HepG2 (cell line): ENCODE measurements at regions not wholly inside any gene's neighbourhood (a gene's known extent, or its start where the extent isn't known, plus 50 kb on each side); places are given as distances from the start of the nearest gene placed in this dataset.

Experiments used
- CBX2 ChIP-seq, 2 experiments: fragments of 200-600 bp in 1 of 2; sonication (generic); formaldehyde crosslinking in 1 of 2; IDR thresholded peaks; 2 replicates each; pipeline versions ENCODE4 v1.7.0 to v1.8.1; 2018 to 2022; ENCODE audit warnings: low read depth in 2 of 2, low read length in 1 of 2, mild to moderate bottlenecking in 1 of 2, missing genetic modification reagents in 1 of 2
- CENPX ChIP-seq: sonication (generic); formaldehyde crosslinking; IDR thresholded peaks from 2 replicates; pipeline ENCODE4 v1.9.0; 2021; ENCODE audit warnings: mild to moderate bottlenecking, missing genetic modification reagents, moderate library complexity
- CERS6 ChIP-seq: sonication (generic); formaldehyde crosslinking; IDR thresholded peaks from 2 replicates; pipeline ENCODE4 v1.5.0; 2020; ENCODE audit warnings: missing genetic modification reagents
- EHMT2 ChIP-seq: fragments of 200-600 bp; sonication (generic); IDR thresholded peaks from 2 replicates; pipeline ENCODE4 v1.7.0; 2017; ENCODE audit warnings: antibody characterized with exemption, low read depth, low read length, borderline replicate concordance
- ELF1 ChIP-seq: sonication (generic); formaldehyde crosslinking; IDR thresholded peaks from 2 replicates; pipeline ENCODE4 v1.4.0; 2020; ENCODE audit warnings: missing genetic modification reagents
- FOSL2 ChIP-seq: sonication (generic); formaldehyde crosslinking; IDR thresholded peaks from 2 replicates; pipeline ENCODE4 v1.4.0; 2020; ENCODE audit warnings: missing genetic modification reagents
- HMGXB4 ChIP-seq, 2 experiments: sonication (generic) in 1 of 2; formaldehyde crosslinking in 1 of 2; IDR thresholded peaks; 2 replicates each; pipeline versions ENCODE4 v1.4.0 to v1.6.1; 2018 to 2020; ENCODE audit warnings: missing genetic modification reagents in 2 of 2, borderline replicate concordance in 1 of 2, low read depth in 1 of 2, mild to moderate bottlenecking in 1 of 2, missing biosample characterization in 1 of 2
- MLLT10 ChIP-seq: sonication (generic); formaldehyde crosslinking; IDR thresholded peaks from 2 replicates; pipeline ENCODE4 v1.4.0; 2020; ENCODE audit warnings: missing genetic modification reagents
- MTA1 ChIP-seq: sonication (generic); formaldehyde crosslinking; IDR thresholded peaks from 2 replicates; pipeline ENCODE4 v1.4.0; 2020; ENCODE audit warnings: missing genetic modification reagents, mild to moderate bottlenecking, borderline replicate concordance
- MYC ChIP-seq: sonication (generic); formaldehyde crosslinking; IDR thresholded peaks from 2 replicates; pipeline ENCODE4 v1.9.0; 2021; ENCODE audit warnings: missing genetic modification reagents, borderline replicate concordance
- NR3C1 ChIP-seq: sonication (generic); formaldehyde crosslinking; IDR thresholded peaks from 2 replicates; pipeline ENCODE4 v1.4.0; 2020; ENCODE audit warnings: missing genetic modification reagents
- RNF2 ChIP-seq: fragments of 450-650 bp; conservative IDR thresholded peaks from 2 replicates; pipeline ENCODE4 v1.6.1; 2016; ENCODE audit warnings: low read depth
- RXRA ChIP-seq: sonication (generic); formaldehyde crosslinking; IDR thresholded peaks from 2 replicates; pipeline ENCODE4 v1.5.1; 2020; ENCODE audit warnings: missing genetic modification reagents
- SOX6 ChIP-seq, 2 experiments: fragments of 450-650 bp in 1 of 2; sonication (generic) in 1 of 2; formaldehyde crosslinking in 1 of 2; IDR thresholded peaks; 2 replicates each; pipeline versions ENCODE4 v1.4.0 to v1.6.1; 2017 to 2020; ENCODE audit warnings: antibody characterized with exemption in 1 of 2, mild to moderate bottlenecking in 1 of 2, missing genetic modification reagents in 1 of 2
- SP1 ChIP-seq, 2 experiments: fragments of 450-650 bp in 1 of 2; sonication (generic) in 1 of 2; formaldehyde crosslinking in 1 of 2; IDR thresholded peaks; 2 replicates each; pipeline versions ENCODE4 v1.4.0 to v1.6.1; 2016 to 2020; ENCODE audit warnings: missing genetic modification reagents in 1 of 2
- STAT5B ChIP-seq: sonication (generic); formaldehyde crosslinking; IDR thresholded peaks from 2 replicates; pipeline ENCODE4 v1.4.0; 2020; ENCODE audit warnings: missing genetic modification reagents
- TAF1 ChIP-seq: sonication (generic); formaldehyde crosslinking; IDR thresholded peaks from 2 replicates; pipeline ENCODE4 v1.4.0; 2020; ENCODE audit warnings: missing genetic modification reagents
- TBX3 ChIP-seq: fragments of 450-650 bp; IDR thresholded peaks from 2 replicates; pipeline ENCODE4 v1.6.1; 2017; ENCODE audit warnings: antibody characterized with exemption, mild to moderate bottlenecking, inconsistent platforms, borderline replicate concordance
- TCF7L2 ChIP-seq: IDR thresholded peaks from 2 replicates; pipeline ENCODE4 v1.6.1; 2011; ENCODE audit warnings: mild to moderate bottlenecking, low read depth, low read length, moderate library complexity
- ZBTB21 ChIP-seq: sonication (generic); formaldehyde crosslinking; IDR thresholded peaks from 2 replicates; pipeline ENCODE4 v1.4.0; 2020; ENCODE audit warnings: missing genetic modification reagents
- ZNF274 ChIP-seq: sonication (generic); formaldehyde crosslinking; IDR thresholded peaks from 2 replicates; pipeline ENCODE4 v1.5.1; 2020; ENCODE audit warnings: mild to moderate bottlenecking, missing genetic modification reagents
- ZNF350 ChIP-seq: sonication (generic); formaldehyde crosslinking; IDR thresholded peaks from 2 replicates; pipeline ENCODE4 v1.4.0; 2020; ENCODE audit warnings: mild to moderate bottlenecking, low read depth, missing genetic modification reagents, borderline replicate concordance
- ZNF558 ChIP-seq: sonication (generic); formaldehyde crosslinking; IDR thresholded peaks from 2 replicates; pipeline ENCODE4 v1.9.0; 2022; ENCODE audit warnings: mild to moderate bottlenecking, missing genetic modification reagents, borderline replicate concordance
- ZNF569 ChIP-seq: sonication (generic); formaldehyde crosslinking; IDR thresholded peaks from 2 replicates; pipeline ENCODE4 v1.5.0; 2020; ENCODE audit warnings: mild to moderate bottlenecking, missing genetic modification reagents, moderate library complexity, borderline replicate concordance
- ZNF788 ChIP-seq: sonication (generic); formaldehyde crosslinking; IDR thresholded peaks from 2 replicates; pipeline ENCODE4 v1.5.0; 2020; ENCODE audit warnings: mild to moderate bottlenecking, missing genetic modification reagents, borderline replicate concordance
- ZNF891 ChIP-seq: sonication (generic); formaldehyde crosslinking; IDR thresholded peaks from 2 replicates; pipeline ENCODE4 v1.5.0; 2020; ENCODE audit warnings: mild to moderate bottlenecking, missing genetic modification reagents
- TF ChIP-seq, protein P1 (sequence below): sonication (generic); formaldehyde crosslinking; IDR thresholded peaks from 2 replicates; pipeline ENCODE4 v1.4.0; 2020; ENCODE audit warnings: missing genetic modification reagents, mild to moderate bottlenecking, borderline replicate concordance

DNA sequence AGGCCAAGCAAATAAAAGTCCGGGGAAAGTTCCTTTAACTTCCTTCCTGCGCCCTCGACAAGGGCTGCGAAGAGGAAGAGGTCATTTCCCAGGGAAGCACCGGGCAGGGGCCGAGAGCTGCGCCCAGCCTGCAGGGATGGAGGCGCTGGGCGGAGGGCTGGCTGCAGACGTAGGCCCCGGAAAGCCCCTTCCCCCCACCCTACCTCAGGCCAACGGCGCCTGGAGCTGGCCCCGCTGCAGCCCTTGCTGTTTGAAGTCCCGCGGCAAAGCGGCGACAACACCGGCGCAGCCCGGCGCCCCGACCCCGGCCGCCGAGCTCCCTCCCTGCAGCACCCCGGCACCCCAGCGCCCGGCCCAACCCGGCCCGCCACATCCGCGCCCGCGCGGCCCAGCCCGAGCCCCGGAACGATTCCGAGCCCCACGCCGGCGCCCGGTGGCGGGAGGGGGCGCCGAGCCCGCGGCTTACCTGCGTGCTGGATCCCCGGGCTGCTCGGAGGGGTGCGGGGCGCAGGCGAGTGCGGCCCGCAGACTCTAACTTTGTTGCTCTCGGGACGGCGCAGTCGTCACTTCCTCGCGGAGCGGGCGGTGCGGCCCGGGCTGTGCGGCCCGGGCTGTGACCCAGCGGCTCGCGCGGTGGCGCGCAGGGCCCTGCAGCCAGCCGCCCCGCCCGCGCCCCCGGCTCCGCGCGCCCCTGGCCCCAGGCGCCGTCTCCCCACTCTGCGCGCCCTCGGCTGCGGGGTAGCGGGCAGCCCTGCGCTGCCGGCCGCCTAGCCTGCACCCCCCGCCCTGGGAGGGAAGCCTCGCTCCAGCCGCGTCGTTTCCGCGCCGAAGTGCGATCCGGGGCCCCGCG, 64.8 kb upstream of the PTGR2 start (continued):
- TF ChIP-seq ZNF788 (CRISPR knock-in tag): peak; percentile 45; the same call in 1 of the 2 replicates
- no peak for TF ChIP-seq ZNF558
- no peak for TF ChIP-seq ZNF274 (CRISPR knock-in tag)
- no peak for TF ChIP-seq SOX6 (IDR thresholded peaks at IDR 0.05)
- no peak for TF ChIP-seq SOX6 (CRISPR knock-in tag; IDR thresholded peaks at IDR 0.05)
- TF ChIP-seq MYC (CRISPR knock-in tag): 0 out of 2 replicates have a peak, but pooled peaks have one; percentile 16
- no peak; the same call in 1 of the 2 replicates for TF ChIP-seq RXRA (CRISPR knock-in tag)
- TF ChIP-seq TAF1 (CRISPR knock-in tag): peak; percentile 53
- no peak for TF ChIP-seq CERS6
- no peak for TF ChIP-seq FOSL2 (CRISPR knock-in tag)
- TF ChIP-seq, protein P1, sequence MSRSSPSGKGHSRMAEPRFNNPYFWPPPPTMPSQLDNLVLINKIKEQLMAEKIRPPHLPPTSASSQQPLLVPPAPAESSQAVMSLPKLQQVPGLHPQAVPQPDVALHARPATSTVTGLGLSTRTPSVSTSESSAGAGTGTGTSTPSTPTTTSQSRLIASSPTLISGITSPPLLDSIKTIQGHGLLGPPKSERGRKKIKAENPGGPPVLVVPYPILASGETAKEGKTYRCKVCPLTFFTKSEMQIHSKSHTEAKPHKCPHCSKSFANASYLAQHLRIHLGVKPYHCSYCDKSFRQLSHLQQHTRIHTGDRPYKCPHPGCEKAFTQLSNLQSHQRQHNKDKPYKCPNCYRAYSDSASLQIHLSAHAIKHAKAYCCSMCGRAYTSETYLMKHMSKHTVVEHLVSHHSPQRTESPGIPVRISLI (CRISPR knock-in tag): no peak
- no peak for TF ChIP-seq STAT5B
- TF ChIP-seq MTA1 (CRISPR knock-in tag): no peak
- no peak for TF ChIP-seq TBX3
- no peak for TF ChIP-seq ZNF891 (CRISPR knock-in tag)
- TF ChIP-seq SP1 (IDR thresholded peaks at IDR 0.05): no peak
- TF ChIP-seq SP1 (CRISPR knock-in tag; IDR thresholded peaks at IDR 0.05): no peak
- no peak for TF ChIP-seq CBX2 (IDR thresholded peaks at IDR 0.05; ENCODE audit: low read depth, low read length)
- no peak for TF ChIP-seq CBX2 (CRISPR knock-in tag; IDR thresholded peaks at IDR 0.05; ENCODE audit: low read depth)
- TF ChIP-seq ZBTB21: no peak
- TF ChIP-seq MLLT10: no peak
- no peak for TF ChIP-seq ZNF350 (CRISPR knock-in tag)
- no peak for TF ChIP-seq EHMT2
- TF ChIP-seq TCF7L2: no peak
- no peak for TF ChIP-seq ELF1 (CRISPR knock-in tag)
- TF ChIP-seq RNF2: no peak
- TF ChIP-seq NR3C1: no peak
- TF ChIP-seq ZNF569 (CRISPR knock-in tag): no peak
- no peak for TF ChIP-seq CENPX
- peak in 1 of 2 experiments; percentile 18; a peak in 1 of 4 replicates for TF ChIP-seq HMGXB4 (CRISPR knock-in tag; IDR thresholded peaks at IDR 0.05; ENCODE audit: borderline replicate concordance in 1 of 2, low read depth in 1 of 2)
